ENCODE measurements at regions not wholly inside any gene's neighbourhood (a gene's known extent, or its start where the extent isn't known, plus 50 kb on each side); places are given as distances from the start of the nearest gene placed in this dataset.

DNA sequence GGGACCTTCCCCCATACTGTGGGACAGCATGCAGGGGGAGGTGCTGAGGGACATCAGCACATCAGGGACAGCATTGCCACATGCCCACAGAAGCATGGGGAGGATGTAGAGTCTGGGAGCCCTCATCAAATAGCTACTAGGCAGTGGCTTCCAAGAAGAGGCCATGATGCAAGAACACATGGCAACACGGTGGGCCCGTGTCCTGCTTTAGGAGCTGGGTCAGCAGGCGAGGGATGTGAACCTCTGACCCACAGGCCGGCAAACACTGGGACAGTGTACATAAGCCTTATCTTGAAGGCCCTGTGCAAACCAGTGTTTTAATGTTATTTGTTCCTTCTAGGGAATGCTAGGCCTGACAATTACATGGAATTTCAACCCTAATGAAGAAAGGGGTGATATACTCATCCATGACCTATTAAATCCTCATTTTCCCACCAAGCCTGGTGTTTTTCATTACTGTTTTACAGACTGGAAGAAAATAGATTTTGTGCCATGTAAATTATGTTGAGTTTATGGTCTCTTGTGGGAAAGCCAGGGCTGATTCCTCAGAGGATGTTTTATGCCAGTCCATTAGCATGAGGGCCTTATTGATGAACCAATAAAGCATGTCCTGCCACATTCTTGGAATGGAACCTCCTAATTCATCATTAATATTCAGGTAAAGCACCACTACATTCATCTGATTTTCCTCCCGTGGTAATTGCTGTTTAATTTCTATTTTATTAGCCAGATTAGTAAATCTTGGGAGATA is 61.7 kb upstream of the SLC25A26 start:
- H3K4me1 ChIP-seq = peaks cover 0 to 18% (median 8%) of the 10 kb centered on the region in 12 donors
- no peaks in the 10 kb centered on the region for H3K27me3 ChIP-seq
- 86 to 98% (median 95%) methylated on average over 5 of the region's 5 CpGs for WGBS, 4 donors
- DNase-seq (no peak), ATAC-seq (no peak)
- H3K27ac ChIP-seq = no peak overlapping the region
- TF ChIP-seq POLR2A (IDR thresholded peaks at IDR 0.05) = no peak
- TF ChIP-seq, protein P1, sequence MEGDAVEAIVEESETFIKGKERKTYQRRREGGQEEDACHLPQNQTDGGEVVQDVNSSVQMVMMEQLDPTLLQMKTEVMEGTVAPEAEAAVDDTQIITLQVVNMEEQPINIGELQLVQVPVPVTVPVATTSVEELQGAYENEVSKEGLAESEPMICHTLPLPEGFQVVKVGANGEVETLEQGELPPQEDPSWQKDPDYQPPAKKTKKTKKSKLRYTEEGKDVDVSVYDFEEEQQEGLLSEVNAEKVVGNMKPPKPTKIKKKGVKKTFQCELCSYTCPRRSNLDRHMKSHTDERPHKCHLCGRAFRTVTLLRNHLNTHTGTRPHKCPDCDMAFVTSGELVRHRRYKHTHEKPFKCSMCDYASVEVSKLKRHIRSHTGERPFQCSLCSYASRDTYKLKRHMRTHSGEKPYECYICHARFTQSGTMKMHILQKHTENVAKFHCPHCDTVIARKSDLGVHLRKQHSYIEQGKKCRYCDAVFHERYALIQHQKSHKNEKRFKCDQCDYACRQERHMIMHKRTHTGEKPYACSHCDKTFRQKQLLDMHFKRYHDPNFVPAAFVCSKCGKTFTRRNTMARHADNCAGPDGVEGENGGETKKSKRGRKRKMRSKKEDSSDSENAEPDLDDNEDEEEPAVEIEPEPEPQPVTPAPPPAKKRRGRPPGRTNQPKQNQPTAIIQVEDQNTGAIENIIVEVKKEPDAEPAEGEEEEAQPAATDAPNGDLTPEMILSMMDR (IDR thresholded peaks at IDR 0.05) = no peak
- H3K36me3 ChIP-seq = no peaks in the 10 kb centered on the region
- peaks cover 0 to 2% (median 0%) of the 10 kb centered on the region in 12 donors for H3K9me3 ChIP-seq
- intact Hi-C loops (cut with DNase I) = no loop called here
- H3K4me3 ChIP-seq = no peak overlapping the region

DNA sequence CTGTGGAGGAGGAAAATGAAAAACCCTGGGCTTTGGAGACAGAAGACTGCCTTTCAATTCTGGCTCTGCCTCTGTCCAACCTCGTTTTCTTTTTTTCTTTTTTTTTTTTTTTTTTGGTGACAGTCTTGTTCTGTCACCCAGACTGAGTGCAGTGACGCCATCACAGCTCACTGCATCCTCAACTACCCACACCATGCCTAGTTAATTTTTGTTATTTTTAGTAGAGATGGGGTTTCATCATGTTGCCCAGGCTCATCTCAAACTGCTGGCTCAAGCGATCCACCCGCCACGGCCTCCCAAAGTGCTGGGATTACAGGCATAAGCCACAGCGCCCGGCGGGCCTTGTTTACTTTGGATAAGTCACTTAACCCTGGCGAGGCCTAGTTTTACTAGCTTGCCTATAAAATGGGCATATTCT is 66.3 kb upstream of the SLC25A26 start:
- TF ChIP-seq, protein P1 (IDR thresholded peaks at IDR 0.05) = no peak
- no peak for TF ChIP-seq POLR2A (IDR thresholded peaks at IDR 0.05)
- peaks cover 0 to 32% (median 11%) of the 10 kb centered on the region in 12 donors for H3K4me1 ChIP-seq
- 56 to 64% (median 59%) methylated on average over 9 of the region's 9 CpGs for WGBS, 4 donors
- no peaks in the 10 kb centered on the region for H3K36me3 ChIP-seq
- no peaks in the 10 kb centered on the region for H3K27me3 ChIP-seq
- peak overlapping the region in 10 of 12 donors; percentile 26 to 56 (median 46) for H3K4me3 ChIP-seq
- ATAC-seq = peak; percentile 3 to 29 (median 19)
- H3K27ac ChIP-seq = peak overlapping the region; percentile 60 to 95 (median 84)
- intact Hi-C loops (cut with DNase I) = loop anchor here in 1 of 10 donors (1.0 kb wide), 1 partner anchor 41 kb away; no protein-coding TSS in a partner anchor
- DNase-seq = peak in 1 of 5 donors; percentile 19
- no peaks in the 10 kb centered on the region for H3K9me3 ChIP-seq

DNA sequence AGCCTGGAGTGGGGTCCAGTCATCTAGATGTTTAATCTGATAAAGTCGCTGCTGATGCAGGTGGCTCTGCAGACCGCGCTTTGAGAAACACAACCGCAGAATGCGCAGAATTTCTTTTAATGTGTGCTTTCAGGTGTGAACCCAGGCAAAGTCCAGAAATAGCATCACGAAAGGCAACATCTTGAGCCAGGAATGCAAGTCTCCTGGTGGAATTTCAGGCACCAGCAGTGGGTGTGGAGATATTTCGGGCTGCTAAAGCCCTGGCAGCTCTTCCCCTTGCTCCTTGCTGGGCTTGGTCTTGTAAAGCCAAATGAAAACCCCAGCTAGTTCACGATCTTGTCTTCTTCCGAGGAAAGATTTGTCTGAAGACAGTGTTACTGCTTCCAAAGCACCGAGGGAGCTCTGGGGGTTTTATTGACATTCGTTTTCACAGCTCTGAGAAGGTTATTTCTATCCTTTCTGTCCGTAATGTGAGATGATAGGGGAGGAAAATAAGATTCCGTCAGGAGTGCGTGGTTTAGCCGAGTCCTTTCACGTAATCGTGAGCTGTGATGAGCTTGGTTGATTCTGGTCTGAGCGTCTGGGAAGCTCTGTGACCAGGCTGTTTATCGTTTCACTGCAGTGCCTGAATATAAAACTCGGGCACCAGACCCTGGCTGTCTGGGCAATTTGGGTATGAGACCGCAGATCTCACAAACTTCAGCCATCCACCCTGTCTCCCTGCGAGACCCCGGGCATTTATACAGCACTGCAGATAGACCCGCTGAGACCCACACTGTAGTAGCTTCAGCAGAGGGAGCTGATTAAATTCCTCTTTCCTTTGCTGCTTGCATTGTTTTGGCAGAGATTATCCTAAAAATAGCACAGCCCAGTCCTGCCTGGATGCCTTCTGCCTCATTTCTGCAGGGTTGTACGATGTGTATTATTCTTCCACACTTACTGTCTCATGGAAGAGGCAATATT is 67.0 kb upstream of the SLC25A26 start:
- intact Hi-C loops (cut with DNase I) = loop anchor here in 1 of 10 donors (1.0 kb wide), 1 partner anchor 42 kb away; no protein-coding TSS in a partner anchor
- ATAC-seq = peak; percentile 79 to 88 (median 80)
- 18 to 23% (median 21%) methylated on average over 24 to 25 of the region's 25 CpGs for WGBS, 4 donors

More for the DNA sequence above, 67.0 kb upstream of the SLC25A26 start:
- Histone ChIP-seq H3K9me3 (no peaks in the 10 kb centered on the region), H3K36me3 (no peaks in the 10 kb centered on the region), H3K27ac (peak overlapping the region; percentile 60 to 95 (median 84)), H3K4me3 (peak overlapping the region in 11 of 12 donors; percentile 8 to 56 (median 46)), H3K27me3 (no peaks in the 10 kb centered on the region), H3K4me1 (peaks cover 0 to 32% (median 11%) of the 10 kb centered on the region in 12 donors)
- peak in 3 of 5 donors; percentile 18 to 34 (median 21) for DNase-seq
- TF ChIP-seq, protein P1 (IDR thresholded peaks at IDR 0.05) = no peak
- TF ChIP-seq POLR2A (IDR thresholded peaks at IDR 0.05) = no peak

Measured in heart left ventricle (tissue), 16 donors.